RWPE1 (cell line): ENCODE measurements at regions not wholly inside any gene's neighbourhood (a gene's known extent, or its start where the extent isn't known, plus 50 kb on each side); places are given as distances from the start of the nearest gene placed in this dataset.

Experiments
- CTCF ChIA-PET: fragments of 350-600 bp; sonication (Branson Sonifier 250); formaldehyde crosslinking; extraction: SDS; loops from one replicate; lab custom pipeline; 2021; lab: Yijun Ruan, JAX
- POLR2A ChIA-PET: fragments of 400-600 bp; formaldehyde crosslinking; extraction: SDS; loops from one replicate; lab custom pipeline; 2020; ENCODE audit warnings: antibody characterized with exemption; ENCODE audit not compliant: low non-redundant PET; lab: Yijun Ruan, JAX
- DNase-seq: peaks from one replicate; pipeline ENCODE4 v3.0.0; 2012; ENCODE audit warnings: low spot score
- H3K27ac ChIP-seq: fragments of 450-650 bp; 2 replicates; pipeline ENCODE4 v1.5.1; 2017
- CTCF ChIP-seq: fragments of 450-650 bp; conservative IDR thresholded peaks from 2 replicates; pipeline ENCODE4 v1.5.1; 2017; ENCODE audit warnings: low read depth, mild to moderate bottlenecking

GRCh38 chr5:36355516-36355915 is 53.8 kb upstream of the RANBP3L start:
- POLR2A ChIA-PET = no interaction called here
- no peak for DNase-seq
- CTCF ChIA-PET = interaction anchor here (1.0 kb wide), 1 partner anchor 8 kb away, joined by 4 read pairs; no protein-coding TSS in a partner anchor
- TF ChIP-seq CTCF = no peak
- no peak overlapping the region for H3K27ac ChIP-seq

GRCh38 chr5:36356915-36357314 is 55.2 kb upstream of the RANBP3L start:
- no peak for TF ChIP-seq CTCF
- no peak for DNase-seq
- H3K27ac ChIP-seq = no peak overlapping the region
- ChIA-PET CTCF (no interaction called here), POLR2A (no interaction called here)

- CTCF ChIA-PET = no interaction called here
- POLR2A ChIA-PET = no interaction called here
These were observed 55.8 kb upstream of the RANBP3L start for GRCh38 chr5:36357391-36357975.

GRCh38 chr5:36359267-36359666 is 57.6 kb upstream of the RANBP3L start:
- no peak overlapping the region for H3K27ac ChIP-seq
- ChIA-PET POLR2A (no interaction called here), CTCF (no interaction called here)
- no peak for TF ChIP-seq CTCF
- DNase-seq = no peak

More at GRCh38 chr5:36357391-36357975, 55.8 kb upstream of the RANBP3L start:
- no peak for DNase-seq
- TF ChIP-seq CTCF = no peak
- H3K27ac ChIP-seq = no peak overlapping the region

- POLR2A ChIA-PET = no interaction called here
- no peak for TF ChIP-seq CTCF
- no peak overlapping the region for H3K27ac ChIP-seq
- no peak for DNase-seq
- CTCF ChIA-PET = interaction anchor here (0.8 kb wide), 1 partner anchor 95 kb away, joined by 3 read pairs; no protein-coding TSS in a partner anchor
These were observed 58.6 kb upstream of the RANBP3L start for GRCh38 chr5:36360307-36360706.

GRCh38 chr5:36363101-36363500 is 61.4 kb upstream of the RANBP3L start:
- CTCF ChIA-PET = interaction anchor here (0.6 to 1.4 kb wide), 2 partner anchors 8 to 826 kb away, joined by 3 to 4 read pairs; no protein-coding TSS in a partner anchor
- no peak overlapping the region for H3K27ac ChIP-seq
- POLR2A ChIA-PET = no interaction called here
- no peak; the same call in none of the 2 replicates for TF ChIP-seq CTCF
- peak; percentile 44 for DNase-seq
